K562 (cell line): ENCODE measurements at regions not wholly inside any gene's neighbourhood (a gene's known extent, or its start where the extent isn't known, plus 50 kb on each side); places are given as distances from the start of the nearest gene placed in this dataset.

Source experiments
- FOXP4 ChIP-seq: sonication (generic); formaldehyde crosslinking; IDR thresholded peaks from 2 replicates; pipeline ENCODE4 v1.8.0; 2022; ENCODE audit warnings: mild to moderate bottlenecking, missing genetic modification reagents, borderline replicate concordance
- HMG20B ChIP-seq: fragments of 250-450 bp; sonication (Bioruptor Pico); IDR thresholded peaks from 2 replicates; pipeline ENCODE4 v1.5.0; 2021; ENCODE audit warnings: mild to moderate bottlenecking
- PRPF4 ChIP-seq: fragments of 200-400 bp; formaldehyde crosslinking; IDR thresholded peaks from one replicate; pipeline ENCODE4 v1.6.1; 2017; ENCODE audit warnings: low read length, low read depth, mild to moderate bottlenecking; ENCODE audit not compliant: insufficient read depth, poor library complexity, severe bottlenecking
- STAT5B ChIP-seq: fragments of 250-450 bp; sonication (Bioruptor Pico); IDR thresholded peaks from 2 replicates; pipeline ENCODE4 v1.8.0; 2021; ENCODE audit warnings: mild to moderate bottlenecking, inconsistent platforms
- ZNF224 ChIP-seq: sonication (generic); formaldehyde crosslinking; IDR thresholded peaks from 2 replicates; pipeline ENCODE4 v1.8.0; 2022; ENCODE audit warnings: mild to moderate bottlenecking, missing genetic modification reagents
- TF ChIP-seq, protein P1 (sequence below), 2 experiments: fragments of 450-650 bp; IDR thresholded peaks; 2 replicates each; pipeline ENCODE4 v1.6.1; 2018; ENCODE audit warnings: mild to moderate bottlenecking in 2 of 2, low read depth in 1 of 2; ENCODE audit not compliant: partially characterized antibody in 2 of 2
- TF ChIP-seq, protein P2 (sequence below): IDR thresholded peaks from 3 replicates; pipeline ENCODE4 v1.6.1; 2011; ENCODE audit warnings: borderline replicate concordance, mild to moderate bottlenecking; ENCODE audit not compliant: insufficient read length, insufficient read depth
- TF ChIP-seq, protein P3 (sequence below): fragments of 200-600 bp; sonication (generic); IDR thresholded peaks from one replicate; pipeline ENCODE4 v1.6.1; 2012; ENCODE audit warnings: mild to moderate bottlenecking, low read depth, low read length, inconsistent platforms

- TF ChIP-seq HMG20B (CRISPR knock-in tag) (no peak), PRPF4 (no peak), ZNF224 (CRISPR knock-in tag) (no peak), STAT5B (CRISPR knock-in tag) (no peak), FOXP4 (CRISPR knock-in tag) (no peak)
- TF ChIP-seq, protein P1, sequence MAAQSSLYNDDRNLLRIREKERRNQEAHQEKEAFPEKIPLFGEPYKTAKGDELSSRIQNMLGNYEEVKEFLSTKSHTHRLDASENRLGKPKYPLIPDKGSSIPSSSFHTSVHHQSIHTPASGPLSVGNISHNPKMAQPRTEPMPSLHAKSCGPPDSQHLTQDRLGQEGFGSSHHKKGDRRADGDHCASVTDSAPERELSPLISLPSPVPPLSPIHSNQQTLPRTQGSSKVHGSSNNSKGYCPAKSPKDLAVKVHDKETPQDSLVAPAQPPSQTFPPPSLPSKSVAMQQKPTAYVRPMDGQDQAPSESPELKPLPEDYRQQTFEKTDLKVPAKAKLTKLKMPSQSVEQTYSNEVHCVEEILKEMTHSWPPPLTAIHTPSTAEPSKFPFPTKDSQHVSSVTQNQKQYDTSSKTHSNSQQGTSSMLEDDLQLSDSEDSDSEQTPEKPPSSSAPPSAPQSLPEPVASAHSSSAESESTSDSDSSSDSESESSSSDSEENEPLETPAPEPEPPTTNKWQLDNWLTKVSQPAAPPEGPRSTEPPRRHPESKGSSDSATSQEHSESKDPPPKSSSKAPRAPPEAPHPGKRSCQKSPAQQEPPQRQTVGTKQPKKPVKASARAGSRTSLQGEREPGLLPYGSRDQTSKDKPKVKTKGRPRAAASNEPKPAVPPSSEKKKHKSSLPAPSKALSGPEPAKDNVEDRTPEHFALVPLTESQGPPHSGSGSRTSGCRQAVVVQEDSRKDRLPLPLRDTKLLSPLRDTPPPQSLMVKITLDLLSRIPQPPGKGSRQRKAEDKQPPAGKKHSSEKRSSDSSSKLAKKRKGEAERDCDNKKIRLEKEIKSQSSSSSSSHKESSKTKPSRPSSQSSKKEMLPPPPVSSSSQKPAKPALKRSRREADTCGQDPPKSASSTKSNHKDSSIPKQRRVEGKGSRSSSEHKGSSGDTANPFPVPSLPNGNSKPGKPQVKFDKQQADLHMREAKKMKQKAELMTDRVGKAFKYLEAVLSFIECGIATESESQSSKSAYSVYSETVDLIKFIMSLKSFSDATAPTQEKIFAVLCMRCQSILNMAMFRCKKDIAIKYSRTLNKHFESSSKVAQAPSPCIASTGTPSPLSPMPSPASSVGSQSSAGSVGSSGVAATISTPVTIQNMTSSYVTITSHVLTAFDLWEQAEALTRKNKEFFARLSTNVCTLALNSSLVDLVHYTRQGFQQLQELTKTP (IDR thresholded peaks at IDR 0.05; ENCODE audit: low read depth in 1 of 2, partially characterized antibody in 2 of 2), result no peak
- TF ChIP-seq, protein P2, sequence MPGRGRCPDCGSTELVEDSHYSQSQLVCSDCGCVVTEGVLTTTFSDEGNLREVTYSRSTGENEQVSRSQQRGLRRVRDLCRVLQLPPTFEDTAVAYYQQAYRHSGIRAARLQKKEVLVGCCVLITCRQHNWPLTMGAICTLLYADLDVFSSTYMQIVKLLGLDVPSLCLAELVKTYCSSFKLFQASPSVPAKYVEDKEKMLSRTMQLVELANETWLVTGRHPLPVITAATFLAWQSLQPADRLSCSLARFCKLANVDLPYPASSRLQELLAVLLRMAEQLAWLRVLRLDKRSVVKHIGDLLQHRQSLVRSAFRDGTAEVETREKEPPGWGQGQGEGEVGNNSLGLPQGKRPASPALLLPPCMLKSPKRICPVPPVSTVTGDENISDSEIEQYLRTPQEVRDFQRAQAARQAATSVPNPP, result no peak
- TF ChIP-seq, protein P3, sequence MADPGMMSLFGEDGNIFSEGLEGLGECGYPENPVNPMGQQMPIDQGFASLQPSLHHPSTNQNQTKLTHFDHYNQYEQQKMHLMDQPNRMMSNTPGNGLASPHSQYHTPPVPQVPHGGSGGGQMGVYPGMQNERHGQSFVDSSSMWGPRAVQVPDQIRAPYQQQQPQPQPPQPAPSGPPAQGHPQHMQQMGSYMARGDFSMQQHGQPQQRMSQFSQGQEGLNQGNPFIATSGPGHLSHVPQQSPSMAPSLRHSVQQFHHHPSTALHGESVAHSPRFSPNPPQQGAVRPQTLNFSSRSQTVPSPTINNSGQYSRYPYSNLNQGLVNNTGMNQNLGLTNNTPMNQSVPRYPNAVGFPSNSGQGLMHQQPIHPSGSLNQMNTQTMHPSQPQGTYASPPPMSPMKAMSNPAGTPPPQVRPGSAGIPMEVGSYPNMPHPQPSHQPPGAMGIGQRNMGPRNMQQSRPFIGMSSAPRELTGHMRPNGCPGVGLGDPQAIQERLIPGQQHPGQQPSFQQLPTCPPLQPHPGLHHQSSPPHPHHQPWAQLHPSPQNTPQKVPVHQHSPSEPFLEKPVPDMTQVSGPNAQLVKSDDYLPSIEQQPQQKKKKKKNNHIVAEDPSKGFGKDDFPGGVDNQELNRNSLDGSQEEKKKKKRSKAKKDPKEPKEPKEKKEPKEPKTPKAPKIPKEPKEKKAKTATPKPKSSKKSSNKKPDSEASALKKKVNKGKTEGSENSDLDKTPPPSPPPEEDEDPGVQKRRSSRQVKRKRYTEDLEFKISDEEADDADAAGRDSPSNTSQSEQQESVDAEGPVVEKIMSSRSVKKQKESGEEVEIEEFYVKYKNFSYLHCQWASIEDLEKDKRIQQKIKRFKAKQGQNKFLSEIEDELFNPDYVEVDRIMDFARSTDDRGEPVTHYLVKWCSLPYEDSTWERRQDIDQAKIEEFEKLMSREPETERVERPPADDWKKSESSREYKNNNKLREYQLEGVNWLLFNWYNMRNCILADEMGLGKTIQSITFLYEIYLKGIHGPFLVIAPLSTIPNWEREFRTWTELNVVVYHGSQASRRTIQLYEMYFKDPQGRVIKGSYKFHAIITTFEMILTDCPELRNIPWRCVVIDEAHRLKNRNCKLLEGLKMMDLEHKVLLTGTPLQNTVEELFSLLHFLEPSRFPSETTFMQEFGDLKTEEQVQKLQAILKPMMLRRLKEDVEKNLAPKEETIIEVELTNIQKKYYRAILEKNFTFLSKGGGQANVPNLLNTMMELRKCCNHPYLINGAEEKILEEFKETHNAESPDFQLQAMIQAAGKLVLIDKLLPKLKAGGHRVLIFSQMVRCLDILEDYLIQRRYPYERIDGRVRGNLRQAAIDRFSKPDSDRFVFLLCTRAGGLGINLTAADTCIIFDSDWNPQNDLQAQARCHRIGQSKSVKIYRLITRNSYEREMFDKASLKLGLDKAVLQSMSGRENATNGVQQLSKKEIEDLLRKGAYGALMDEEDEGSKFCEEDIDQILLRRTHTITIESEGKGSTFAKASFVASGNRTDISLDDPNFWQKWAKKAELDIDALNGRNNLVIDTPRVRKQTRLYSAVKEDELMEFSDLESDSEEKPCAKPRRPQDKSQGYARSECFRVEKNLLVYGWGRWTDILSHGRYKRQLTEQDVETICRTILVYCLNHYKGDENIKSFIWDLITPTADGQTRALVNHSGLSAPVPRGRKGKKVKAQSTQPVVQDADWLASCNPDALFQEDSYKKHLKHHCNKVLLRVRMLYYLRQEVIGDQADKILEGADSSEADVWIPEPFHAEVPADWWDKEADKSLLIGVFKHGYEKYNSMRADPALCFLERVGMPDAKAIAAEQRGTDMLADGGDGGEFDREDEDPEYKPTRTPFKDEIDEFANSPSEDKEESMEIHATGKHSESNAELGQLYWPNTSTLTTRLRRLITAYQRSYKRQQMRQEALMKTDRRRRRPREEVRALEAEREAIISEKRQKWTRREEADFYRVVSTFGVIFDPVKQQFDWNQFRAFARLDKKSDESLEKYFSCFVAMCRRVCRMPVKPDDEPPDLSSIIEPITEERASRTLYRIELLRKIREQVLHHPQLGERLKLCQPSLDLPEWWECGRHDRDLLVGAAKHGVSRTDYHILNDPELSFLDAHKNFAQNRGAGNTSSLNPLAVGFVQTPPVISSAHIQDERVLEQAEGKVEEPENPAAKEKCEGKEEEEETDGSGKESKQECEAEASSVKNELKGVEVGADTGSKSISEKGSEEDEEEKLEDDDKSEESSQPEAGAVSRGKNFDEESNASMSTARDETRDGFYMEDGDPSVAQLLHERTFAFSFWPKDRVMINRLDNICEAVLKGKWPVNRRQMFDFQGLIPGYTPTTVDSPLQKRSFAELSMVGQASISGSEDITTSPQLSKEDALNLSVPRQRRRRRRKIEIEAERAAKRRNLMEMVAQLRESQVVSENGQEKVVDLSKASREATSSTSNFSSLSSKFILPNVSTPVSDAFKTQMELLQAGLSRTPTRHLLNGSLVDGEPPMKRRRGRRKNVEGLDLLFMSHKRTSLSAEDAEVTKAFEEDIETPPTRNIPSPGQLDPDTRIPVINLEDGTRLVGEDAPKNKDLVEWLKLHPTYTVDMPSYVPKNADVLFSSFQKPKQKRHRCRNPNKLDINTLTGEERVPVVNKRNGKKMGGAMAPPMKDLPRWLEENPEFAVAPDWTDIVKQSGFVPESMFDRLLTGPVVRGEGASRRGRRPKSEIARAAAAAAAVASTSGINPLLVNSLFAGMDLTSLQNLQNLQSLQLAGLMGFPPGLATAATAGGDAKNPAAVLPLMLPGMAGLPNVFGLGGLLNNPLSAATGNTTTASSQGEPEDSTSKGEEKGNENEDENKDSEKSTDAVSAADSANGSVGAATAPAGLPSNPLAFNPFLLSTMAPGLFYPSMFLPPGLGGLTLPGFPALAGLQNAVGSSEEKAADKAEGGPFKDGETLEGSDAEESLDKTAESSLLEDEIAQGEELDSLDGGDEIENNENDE, result no peak
Measured at GRCh38 chr19:5212101-5212500, 128.5 kb downstream of the PTPRS start (continued).
